ENCODE measurements at regions not wholly inside any gene's neighbourhood (a gene's known extent, or its start where the extent isn't known, plus 50 kb on each side); places are given as distances from the start of the nearest gene placed in this dataset.

- DNase-seq (ENCODE audit: low spot score): no peak
These were observed 1075.7 kb downstream of the AMY1C start for GRCh38 chr1:104825401-104825800.

GRCh38 chr1:104830534-104830933 is 1080.8 kb downstream of the AMY1C start:
- DNase-seq (ENCODE audit: low spot score): no peak

GRCh38 chr1:104852151-104852550 is 1102.5 kb downstream of the AMY1C start:
- no peak for DNase-seq (ENCODE audit: low spot score)

GRCh38 chr1:104853276-104853675 is 1103.6 kb downstream of the AMY1C start:
- no peak for DNase-seq (ENCODE audit: low spot score)

- no peak for DNase-seq (ENCODE audit: low spot score)
These were observed 1104.8 kb downstream of the AMY1C start for GRCh38 chr1:104854529-104854928.

GRCh38 chr1:104855550-104855949 is 1105.9 kb downstream of the AMY1C start:
- no peak for DNase-seq (ENCODE audit: low spot score)

- no peak for DNase-seq (ENCODE audit: low spot score)
These were observed 1106.4 kb downstream of the AMY1C start for GRCh38 chr1:104856091-104856490.

GRCh38 chr1:104856518-104856917 is 1106.8 kb downstream of the AMY1C start:
- DNase-seq (ENCODE audit: low spot score): no peak

- DNase-seq (ENCODE audit: low spot score): no peak
These were observed 1119.1 kb downstream of the AMY1C start for GRCh38 chr1:104868794-104869193.

- no peak for DNase-seq (ENCODE audit: low spot score)
These were observed 1124.3 kb downstream of the AMY1C start for GRCh38 chr1:104874044-104874443.

GRCh38 chr1:104878203-104878909 is 1128.7 kb downstream of the AMY1C start:
- DNase-seq (ENCODE audit: low spot score): no peak

GRCh38 chr1:104884939-104885338 is 1135.2 kb downstream of the AMY1C start:
- DNase-seq (ENCODE audit: low spot score): no peak

GRCh38 chr1:104905322-104905721 is 1155.6 kb downstream of the AMY1C start:
- DNase-seq (ENCODE audit: low spot score): no peak

- no peak for DNase-seq (ENCODE audit: low spot score)
These were observed 1156.4 kb downstream of the AMY1C start for GRCh38 chr1:104906141-104906540.

- no peak for DNase-seq (ENCODE audit: low spot score)
These were observed 1169.5 kb downstream of the AMY1C start for GRCh38 chr1:104919188-104919587.

- DNase-seq (ENCODE audit: low spot score): no peak
These were observed 1171.8 kb downstream of the AMY1C start for GRCh38 chr1:104921525-104921924.

- DNase-seq (ENCODE audit: low spot score): no peak
These were observed 1173.4 kb downstream of the AMY1C start for GRCh38 chr1:104923075-104923474.

GRCh38 chr1:104929280-104929679 is 1179.6 kb downstream of the AMY1C start:
- no peak for DNase-seq (ENCODE audit: low spot score)

- DNase-seq (ENCODE audit: low spot score): no peak
These were observed 1182.6 kb downstream of the AMY1C start for GRCh38 chr1:104932030-104932915.

- no peak for DNase-seq (ENCODE audit: low spot score)
These were observed 1183.4 kb downstream of the AMY1C start for GRCh38 chr1:104932949-104933679.

- DNase-seq (ENCODE audit: low spot score): no peak
These were observed 1184.1 kb downstream of the AMY1C start for GRCh38 chr1:104933846-104934245.

GRCh38 chr1:104945406-104945805 is 1195.7 kb downstream of the AMY1C start:
- DNase-seq (ENCODE audit: low spot score): no peak
